ENCODE measurements at regions not wholly inside any gene's neighbourhood (a gene's known extent, or its start where the extent isn't known, plus 50 kb on each side); places are given as distances from the start of the nearest gene placed in this dataset.

GRCh38 chr7:41540601-41541000 lies 162.3 kb downstream of the INHBA start:
- Histone ChIP-seq H3K4me1 (ENCODE audit: insufficient read depth) (peaks cover 1% of the 10 kb centered on the region), H3K36me3 (no peaks in the 10 kb centered on the region), H3K9me3 (no peaks in the 10 kb centered on the region), H3K4me3 (no peak overlapping the region), H3K27me3 (no peaks in the 10 kb centered on the region), H3K27ac (no peak overlapping the region)
- intact Hi-C loops (cut with DNase I) = no loop called here
- no peak for DNase-seq
- 90 to 93% (median 90%) methylated on average over 3 of the region's 3 CpGs for WGBS, 3 donors
- TF ChIP-seq POLR2A (IDR thresholded peaks at IDR 0.05) (no peak), EP300 (IDR thresholded peaks at IDR 0.05) (no peak)
- TF ChIP-seq, protein P1, sequence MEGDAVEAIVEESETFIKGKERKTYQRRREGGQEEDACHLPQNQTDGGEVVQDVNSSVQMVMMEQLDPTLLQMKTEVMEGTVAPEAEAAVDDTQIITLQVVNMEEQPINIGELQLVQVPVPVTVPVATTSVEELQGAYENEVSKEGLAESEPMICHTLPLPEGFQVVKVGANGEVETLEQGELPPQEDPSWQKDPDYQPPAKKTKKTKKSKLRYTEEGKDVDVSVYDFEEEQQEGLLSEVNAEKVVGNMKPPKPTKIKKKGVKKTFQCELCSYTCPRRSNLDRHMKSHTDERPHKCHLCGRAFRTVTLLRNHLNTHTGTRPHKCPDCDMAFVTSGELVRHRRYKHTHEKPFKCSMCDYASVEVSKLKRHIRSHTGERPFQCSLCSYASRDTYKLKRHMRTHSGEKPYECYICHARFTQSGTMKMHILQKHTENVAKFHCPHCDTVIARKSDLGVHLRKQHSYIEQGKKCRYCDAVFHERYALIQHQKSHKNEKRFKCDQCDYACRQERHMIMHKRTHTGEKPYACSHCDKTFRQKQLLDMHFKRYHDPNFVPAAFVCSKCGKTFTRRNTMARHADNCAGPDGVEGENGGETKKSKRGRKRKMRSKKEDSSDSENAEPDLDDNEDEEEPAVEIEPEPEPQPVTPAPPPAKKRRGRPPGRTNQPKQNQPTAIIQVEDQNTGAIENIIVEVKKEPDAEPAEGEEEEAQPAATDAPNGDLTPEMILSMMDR (IDR thresholded peaks at IDR 0.05) = no peak

DNA sequence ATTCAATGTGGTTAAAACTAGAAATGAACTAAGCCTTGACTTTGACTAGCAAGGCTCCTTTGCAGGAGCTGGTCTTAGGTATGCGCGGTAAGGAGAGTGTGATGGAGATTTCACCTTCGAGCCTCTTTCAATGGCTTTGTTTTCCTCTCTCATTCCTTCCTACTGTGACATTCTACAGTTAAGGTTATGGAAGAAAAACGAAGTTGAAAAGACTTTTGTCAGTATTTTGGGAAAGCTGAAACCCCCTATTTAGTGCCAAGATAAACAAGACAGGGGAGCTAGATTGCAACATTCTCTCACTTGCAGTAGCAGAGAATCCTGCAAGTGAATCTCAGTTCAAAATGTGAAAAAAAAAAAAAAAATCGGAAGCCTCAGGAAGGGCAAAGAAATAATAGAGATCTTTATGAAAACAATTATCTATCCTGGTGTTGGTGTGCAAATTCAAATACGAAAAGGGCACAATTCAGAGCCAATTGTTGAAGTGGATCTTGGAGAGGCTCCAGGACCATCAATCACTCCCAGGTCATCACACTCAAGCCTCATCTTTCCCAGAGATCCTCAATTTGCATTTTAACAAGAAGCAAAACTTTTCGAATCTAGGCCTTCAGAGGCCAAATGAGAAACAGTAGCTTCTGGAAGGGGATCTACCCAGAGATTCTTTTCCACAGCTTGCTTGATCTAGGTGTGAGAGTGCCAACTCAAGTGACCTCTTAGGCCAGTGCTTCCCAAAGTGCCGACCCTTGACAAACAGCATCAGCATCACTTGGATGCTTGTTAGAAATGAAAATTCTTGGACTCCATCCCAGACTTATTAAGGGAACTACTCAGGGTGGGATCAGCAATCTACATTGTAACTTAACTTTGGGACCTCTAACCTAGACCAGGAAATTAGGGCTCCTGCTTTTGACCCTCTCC lies 163.8 kb downstream of the INHBA start:
- no peak overlapping the region for H3K27ac ChIP-seq
- H3K4me1 ChIP-seq (ENCODE audit: insufficient read depth) = peaks cover 1% of the 10 kb centered on the region
- no peak overlapping the region for H3K4me3 ChIP-seq
- no peaks in the 10 kb centered on the region for H3K9me3 ChIP-seq
- H3K27me3 ChIP-seq = no peaks in the 10 kb centered on the region
- no peak for DNase-seq
- intact Hi-C loops (cut with DNase I) = no loop called here
- TF ChIP-seq, protein P1 (IDR thresholded peaks at IDR 0.05) = no peak
- TF ChIP-seq POLR2A (IDR thresholded peaks at IDR 0.05) (no peak), EP300 (IDR thresholded peaks at IDR 0.05) (no peak)
- H3K36me3 ChIP-seq = no peaks in the 10 kb centered on the region
- 11 to 24% (median 14%) methylated on average over 8 of the region's 8 CpGs for whole genome bisulfite sequencing, 3 donors

GRCh38 chr7:41536873-41537665 lies 165.8 kb downstream of the INHBA start:
- 81 to 95% (median 91%) methylated on average over 9 of the region's 9 CpGs for WGBS, 3 donors
- Histone ChIP-seq H3K4me1 (ENCODE audit: insufficient read depth) (peaks cover 1% of the 10 kb centered on the region), H3K4me3 (no peak overlapping the region), H3K27ac (no peak overlapping the region), H3K36me3 (no peaks in the 10 kb centered on the region), H3K9me3 (no peaks in the 10 kb centered on the region), H3K27me3 (no peaks in the 10 kb centered on the region)
- no peak for DNase-seq
- intact Hi-C loops (cut with DNase I) = no loop called here
- no peak for TF ChIP-seq EP300 (IDR thresholded peaks at IDR 0.05)
- TF ChIP-seq, protein P1 (IDR thresholded peaks at IDR 0.05) = no peak

- TF ChIP-seq EP300 (IDR thresholded peaks at IDR 0.05) (no peak), POLR2A (IDR thresholded peaks at IDR 0.05) (no peak)
- TF ChIP-seq, protein P1 (IDR thresholded peaks at IDR 0.05) = no peak
- H3K27me3 ChIP-seq = no peaks in the 10 kb centered on the region
- DNase-seq = no peak
- no peaks in the 10 kb centered on the region for H3K9me3 ChIP-seq
- intact Hi-C loops (cut with DNase I) = no loop called here
- H3K4me1 ChIP-seq (ENCODE audit: insufficient read depth) = peaks cover 1% of the 10 kb centered on the region
- no peak overlapping the region for H3K4me3 ChIP-seq
- 90 to 94% (median 94%) methylated on average over 3 of the region's 3 CpGs for WGBS, 3 donors
- no peak overlapping the region for H3K27ac ChIP-seq
- no peaks in the 10 kb centered on the region for H3K36me3 ChIP-seq
Observed at GRCh38 chr7:41536122-41536872, 166.6 kb downstream of the INHBA start.
